IMR-90 (cell line): ENCODE measurements at regions not wholly inside any gene's neighbourhood (a gene's known extent, or its start where the extent isn't known, plus 50 kb on each side); places are given as distances from the start of the nearest gene placed in this dataset.

Experiments used
- ATAC-seq: fragments of 200-7000 bp; cut with Tn5 transposase; 2 replicates; pipeline ENCODE4 v1.9.1; 2020; ENCODE audit warnings: low read depth, mild to moderate bottlenecking, moderate library complexity
- BruUV-seq: library from RNA; stranded (reverse); fragments of 400-500 nt; replicated peaks from 2 replicates; lab custom pipeline; 2021; lab: Mats Ljungman, UMichigan
- CTCF ChIA-PET: fragments of 300-600 bp; formaldehyde crosslinking; extraction: SDS; loops from one replicate; lab custom pipeline; 2021; ENCODE audit warnings: antibody characterized with exemption; lab: Yijun Ruan, JAX
- POLR2A ChIA-PET: fragments of 300-600 bp; sonication (Branson Sonifier 250); formaldehyde crosslinking; loops from one replicate; lab custom pipeline; 2022; ENCODE audit warnings: antibody characterized with exemption; ENCODE audit not compliant: unreplicated experiment; lab: Charles Lee
- DNase-seq: peaks from one replicate; pipeline ENCODE4 v3.0.0; 2013
- H2AFZ ChIP-seq: replicated peaks from 2 replicates; pipeline ENCODE3; 2013; ENCODE audit warnings: low read length, mild to moderate bottlenecking; ENCODE audit not compliant: poor library complexity
- H2AK5ac ChIP-seq: 2 replicates; pipeline ENCODE4 v1.6.1; 2013; ENCODE audit warnings: low read depth, low read length, inconsistent platforms
- H2AK9ac ChIP-seq: replicated peaks from 2 replicates; pipeline ENCODE3; 2013; ENCODE audit warnings: mild to moderate bottlenecking, low read depth, low read length, moderate library complexity; ENCODE audit not compliant: poor library complexity
- H2BK120ac ChIP-seq: 2 replicates; pipeline ENCODE4 v1.6.1; 2013; ENCODE audit warnings: low read depth, low read length, inconsistent platforms
- H2BK15ac ChIP-seq: 3 replicates; pipeline ENCODE4 v1.6.1; 2013; ENCODE audit warnings: low read depth, low read length, inconsistent platforms
- H2BK20ac ChIP-seq: 2 replicates; pipeline ENCODE4 v1.6.1; 2013; ENCODE audit warnings: low read depth, mild to moderate bottlenecking, inconsistent platforms, low read length, moderate library complexity
- H2BK5ac ChIP-seq: 2 replicates; pipeline ENCODE4 v1.6.1; 2013; ENCODE audit warnings: mild to moderate bottlenecking, low read depth, low read length, inconsistent platforms; ENCODE audit not compliant: poor library complexity, severe bottlenecking
- H3K14ac ChIP-seq: replicated peaks from 2 replicates; pipeline ENCODE4 v1.6.1; 2013; ENCODE audit warnings: low read depth, low read length, inconsistent platforms
- H3K18ac ChIP-seq: 2 replicates; pipeline ENCODE4 v1.6.1; 2013; ENCODE audit warnings: low read depth, low read length, control low read depth
- H3K23ac ChIP-seq: 2 replicates; pipeline ENCODE4 v1.6.1; 2013; ENCODE audit warnings: low read depth, low read length, inconsistent platforms
- H3K27ac ChIP-seq: 2 replicates; pipeline ENCODE4 v1.5.1; 2013; ENCODE audit warnings: mild to moderate bottlenecking, control low read depth, low read length; ENCODE audit not compliant: insufficient read depth
- H3K27me3 ChIP-seq: 2 replicates; pipeline ENCODE4 v1.6.1; 2013; ENCODE audit warnings: low read length; ENCODE audit not compliant: control insufficient read depth, insufficient read depth
- H3K36me3 ChIP-seq: 2 replicates; pipeline ENCODE4 v1.6.1; 2013; ENCODE audit warnings: low read length, mixed read lengths; ENCODE audit not compliant: control insufficient read depth, insufficient read depth
- H3K4ac ChIP-seq: 2 replicates; pipeline ENCODE4 v1.6.1; 2013; ENCODE audit warnings: low read depth, low read length, inconsistent platforms
- H3K4me1 ChIP-seq: 2 replicates; pipeline ENCODE4 v1.6.1; 2013; ENCODE audit warnings: low read length, mixed read lengths; ENCODE audit not compliant: control insufficient read depth, insufficient read depth
- H3K4me2 ChIP-seq: 2 replicates; pipeline ENCODE4 v1.6.1; 2013; ENCODE audit warnings: low read depth, mild to moderate bottlenecking, control low read depth, low read length, moderate library complexity
- H3K4me3 ChIP-seq: 2 replicates; pipeline ENCODE4 v1.5.1; 2013; ENCODE audit warnings: low read depth, mild to moderate bottlenecking, control low read depth, low read length, moderate library complexity; ENCODE audit not compliant: insufficient read depth
- H3K56ac ChIP-seq: 2 replicates; pipeline ENCODE4 v1.6.1; 2013; ENCODE audit warnings: low read length, inconsistent platforms; ENCODE audit not compliant: insufficient read depth; ENCODE audit errors: extremely low read depth
- H3K79me1 ChIP-seq, 2 experiments: 2 replicates each; pipeline ENCODE4 v1.6.1; 2013; ENCODE audit warnings: low read length in 2 of 2, inconsistent platforms in 1 of 2, low read depth in 1 of 2
- H3K9ac ChIP-seq: 2 replicates; pipeline ENCODE4 v1.6.1; 2013; ENCODE audit warnings: low read depth, low read length, control low read depth
- H3K9me1 ChIP-seq: 2 replicates; pipeline ENCODE4 v1.6.1; 2013; ENCODE audit warnings: low read length, inconsistent platforms; ENCODE audit not compliant: insufficient read depth
- H3K9me3 ChIP-seq: 2 replicates; pipeline ENCODE4 v1.6.1; 2013; ENCODE audit warnings: low read length; ENCODE audit not compliant: control insufficient read depth, insufficient read depth
- H4K20me1 ChIP-seq: 2 replicates; pipeline ENCODE4 v1.6.1; 2013; ENCODE audit warnings: low read length, inconsistent platforms; ENCODE audit not compliant: insufficient read depth
- H4K5ac ChIP-seq: 2 replicates; pipeline ENCODE4 v1.6.1; 2013; ENCODE audit warnings: mild to moderate bottlenecking, low read depth, low read length, control low read depth
- H4K8ac ChIP-seq, 2 experiments: 2 replicates each; pipeline ENCODE4 v1.6.1; 2013; ENCODE audit warnings: low read depth in 2 of 2, low read length in 2 of 2, control low read depth in 1 of 2, inconsistent platforms in 1 of 2
- H4K91ac ChIP-seq: 2 replicates; pipeline ENCODE4 v1.6.1; 2013; ENCODE audit warnings: low read depth, low read length, inconsistent platforms; ENCODE audit not compliant: insufficient read depth
- ELK1 ChIP-seq: fragments of 150-350 bp; IDR thresholded peaks from 2 replicates; pipeline ENCODE4 v1.6.1; 2016; ENCODE audit warnings: low read depth, mild to moderate bottlenecking, low read length, moderate library complexity, borderline replicate concordance
- MAFK ChIP-seq: IDR thresholded peaks from 2 replicates; pipeline ENCODE4 v1.6.1; 2012; ENCODE audit warnings: low read depth, low read length, improper control_type of control experiment
- MXI1 ChIP-seq: IDR thresholded peaks from 2 replicates; pipeline ENCODE4 v1.6.1; 2012; ENCODE audit warnings: low read depth, mild to moderate bottlenecking, low read length, moderate library complexity, borderline replicate concordance
- SMC3 ChIP-seq: fragments of 150-350 bp; IDR thresholded peaks from 2 replicates; pipeline ENCODE4 v1.6.1; 2016; ENCODE audit warnings: low read depth, mild to moderate bottlenecking, antibody characterized with exemption, low read length, moderate library complexity
- WGBS, 2 experiments: methylation state at CpG; one replicate each; pipeline versions ENCODE4 v1.1.5 to v1.1.7; 2013; ENCODE audit warnings: missing lambda C conversion rate in 2 of 2; ENCODE audit not compliant: insufficient read length in 1 of 2; ENCODE audit errors: extremely low coverage in 2 of 2; 5-methylcytosine and 5-hydroxymethylcytosine counted together
- dilution Hi-C: fragments of 300-500 bp; cut with HindIII; formaldehyde crosslinking; loops from one replicate; pipeline ENCODE4 v1.14.3; 2018; ENCODE audit warnings: low sequenced_read_pairs; ENCODE audit not compliant: unreplicated experiment
- in situ Hi-C: fragments of 300-500 bp; cut with MboI; formaldehyde crosslinking; loops from 3 replicates; pipeline ENCODE4 v1.14.3; 2019; ENCODE audit warnings: low sequenced_read_pairs, inconsistent platforms, mixed read lengths
- intact Hi-C: fragments of 100-400 bp; cut with micrococcal nuclease; formaldehyde crosslinking; loops from 2 replicates; pipeline ENCODE4 v1.10.0; 2022

- ChIA-PET CTCF (interaction anchor here (0.6 kb wide), 1 partner anchor 60 kb away, joined by 3 read pairs; no protein-coding TSS in a partner anchor), POLR2A (no interaction called here)
- BruUV-seq: no TSS peak
- Histone ChIP-seq H3K56ac (no peak overlapping the region), H3K9ac (no peak overlapping the region), H3K27ac (no peak overlapping the region), H4K5ac (no peak overlapping the region), H2AK9ac (no peak overlapping the region), H4K91ac (no peak overlapping the region), H4K20me1 (no peaks in the 10 kb centered on the region), H3K4me3 (no peak overlapping the region), H3K4me1 (no peaks in the 10 kb centered on the region), H3K27me3 (no peaks in the 10 kb centered on the region), H2BK120ac (no peak overlapping the region), H2AFZ (no peak overlapping the region), H3K9me3 (no peaks in the 10 kb centered on the region), H3K23ac (no peak overlapping the region), H3K36me3 (no peaks in the 10 kb centered on the region), H3K18ac (no peak overlapping the region), H2BK15ac (no peak overlapping the region), H3K79me1 (no peaks in the 10 kb centered on the region), H2BK20ac (no peak overlapping the region), H3K4ac (no peak overlapping the region), H2BK5ac (no peak overlapping the region), H4K8ac (no peak overlapping the region), H2AK5ac (no peak overlapping the region), H3K4me2 (no peak overlapping the region), H3K9me1 (no peaks in the 10 kb centered on the region), H3K14ac (no peak overlapping the region)
- no peak for DNase-seq
- WGBS, 2 experiments: no CpG with 5 or more reads among the region's 1 CpG
- dilution Hi-C loops: no loop called here
- TF ChIP-seq MAFK (peak; percentile 70), ELK1 (no peak), SMC3 (no peak), MXI1 (no peak)
- in situ Hi-C loops: no loop called here
- ATAC-seq: no peak
- intact Hi-C loops: no loop called here
These were observed 125.2 kb downstream of the POU4F1 start for GRCh38 chr13:78478183-78478582.
